GM10248 (cell line): ENCODE measurements at regions not wholly inside any gene's neighbourhood (a gene's known extent, or its start where the extent isn't known, plus 50 kb on each side); places are given as distances from the start of the nearest gene placed in this dataset.

Experiments used
- CTCF ChIA-PET: fragments of 300-600 bp; sonication (Branson Sonifier 250); formaldehyde crosslinking; extraction: SDS; loops from one replicate; lab custom pipeline; 2021; ENCODE audit warnings: antibody characterized with exemption; lab: Yijun Ruan, JAX
- POLR2A ChIA-PET: fragments of 350-650 bp; sonication (Branson Sonifier 250); formaldehyde crosslinking; extraction: SDS; loops from one replicate; lab custom pipeline; 2020; ENCODE audit warnings: antibody characterized with exemption; lab: Yijun Ruan, JAX
- DNase-seq: peaks from one replicate; pipeline ENCODE4 v3.0.0; 2012; ENCODE audit errors: extremely low spot score
- CTCF ChIP-seq: IDR thresholded peaks from 2 replicates; pipeline ENCODE4 v1.5.1; 2012; ENCODE audit warnings: mild to moderate bottlenecking, low read depth; ENCODE audit errors: extremely low read depth, missing control alignments, control extremely low read depth

GRCh38 chr2:109038992-109039391 is 50.0 kb upstream of the EDAR start:
- no peak for DNase-seq
- no peak for TF ChIP-seq CTCF
- ChIA-PET CTCF (no interaction called here), POLR2A (no interaction called here)
